Karpas-422 (cell line): ENCODE measurements at regions not wholly inside any gene's neighbourhood (a gene's known extent, or its start where the extent isn't known, plus 50 kb on each side); places are given as distances from the start of the nearest gene placed in this dataset.

Source experiments
- DNase-seq: peaks from one replicate; pipeline ENCODE4 v3.0.0-alpha.2; 2015
- H2AFZ ChIP-seq: fragments of 200-600 bp; sonication (generic); 2 replicates; pipeline ENCODE4 v1.6.1; 2014; ENCODE audit warnings: antibody characterized with exemption, low read length, mixed read lengths
- H3K27ac ChIP-seq: fragments of 200-600 bp; sonication (generic); 2 replicates; pipeline ENCODE4 v1.5.1; 2014; ENCODE audit warnings: mild to moderate bottlenecking, low read length, moderate library complexity
- H3K27me3 ChIP-seq: fragments of 200-600 bp; sonication (generic); 2 replicates; pipeline ENCODE4 v1.6.1; 2014; ENCODE audit warnings: low read length, mixed read lengths
- H3K36me3 ChIP-seq: fragments of 200-600 bp; sonication (generic); 2 replicates; pipeline ENCODE4 v1.6.1; 2014; ENCODE audit warnings: low read length, mixed read lengths; ENCODE audit not compliant: insufficient read depth
- H3K4me1 ChIP-seq: fragments of 200-600 bp; sonication (generic); 2 replicates; pipeline ENCODE4 v1.6.1; 2014; ENCODE audit warnings: mild to moderate bottlenecking, low read length, mixed read lengths
- H3K4me2 ChIP-seq: fragments of 200-600 bp; sonication (generic); 2 replicates; pipeline ENCODE4 v1.6.1; 2014; ENCODE audit warnings: low read length, low read depth, mild to moderate bottlenecking; ENCODE audit not compliant: poor library complexity, severe bottlenecking
- H3K4me3 ChIP-seq: fragments of 200-600 bp; sonication (generic); 2 replicates; pipeline ENCODE4 v1.5.1; 2014; ENCODE audit warnings: mild to moderate bottlenecking, antibody characterized with exemption, low read length, mixed read lengths
- H3K79me2 ChIP-seq: fragments of 200-600 bp; sonication (generic); 2 replicates; pipeline ENCODE4 v1.6.1; 2014; ENCODE audit warnings: mild to moderate bottlenecking, low read length, mixed read lengths
- H3K9ac ChIP-seq: fragments of 200-600 bp; sonication (generic); 2 replicates; pipeline ENCODE4 v1.6.0; 2014; ENCODE audit warnings: low read length
- H3K9me2 ChIP-seq: fragments of 200-600 bp; sonication (generic), shearing (Covaris generic); replicated peaks from 2 replicates; pipeline ENCODE4 v1.6.0; 2014; ENCODE audit warnings: mild to moderate bottlenecking, low read length, moderate library complexity; ENCODE audit not compliant: insufficient read depth
- H3K9me3 ChIP-seq: fragments of 300-700, 200-600 bp; sonication (generic); 2 replicates; pipeline ENCODE4 v1.6.1; 2014; ENCODE audit warnings: low read length, mixed read lengths
- H4K20me1 ChIP-seq: fragments of 200-600 bp; sonication (generic); 2 replicates; pipeline ENCODE4 v1.6.1; 2014; ENCODE audit warnings: mild to moderate bottlenecking, antibody characterized with exemption, low read length, low read depth; ENCODE audit not compliant: insufficient read depth

- no peak overlapping the region for H3K4me3 ChIP-seq
- no peaks in the 10 kb centered on the region for H3K9me2 ChIP-seq
- no peak overlapping the region for H3K27ac ChIP-seq
- no peak overlapping the region for H3K9ac ChIP-seq
- H3K79me2 ChIP-seq, result no peaks in the 10 kb centered on the region
- no peak for DNase-seq
- H3K9me3 ChIP-seq, result 0 out of 2 replicates have a peak, but pooled peaks cover 9% of the 10 kb centered on the region
- H4K20me1 ChIP-seq, result no peaks in the 10 kb centered on the region
- peaks cover 4% of the 10 kb centered on the region; the same call in 1 of the 2 replicates for H3K27me3 ChIP-seq
- H3K4me1 ChIP-seq, result no peaks in the 10 kb centered on the region
- no peak overlapping the region for H2AFZ ChIP-seq
- H3K36me3 ChIP-seq, result no peaks in the 10 kb centered on the region
- H3K4me2 ChIP-seq, result no peak overlapping the region
Observed at GRCh38 chr3:34444137-34444536, 645.7 kb downstream of the PDCD6IP start.

GRCh38 chr3:34449305-34449704 lies 650.9 kb downstream of the PDCD6IP start:
- Histone ChIP-seq H4K20me1 (no peaks in the 10 kb centered on the region), H3K79me2 (no peaks in the 10 kb centered on the region), H3K27ac (no peak overlapping the region), H2AFZ (no peak overlapping the region), H3K9me3 (0 out of 2 replicates have a peak, but pooled peaks cover 1% of the 10 kb centered on the region), H3K9ac (no peak overlapping the region), H3K9me2 (no peaks in the 10 kb centered on the region), H3K27me3 (peaks cover 4% of the 10 kb centered on the region; the same call in 1 of the 2 replicates), H3K4me1 (no peaks in the 10 kb centered on the region), H3K4me2 (no peak overlapping the region), H3K36me3 (no peaks in the 10 kb centered on the region), H3K4me3 (no peak overlapping the region)
- DNase-seq, result no peak

DNA sequence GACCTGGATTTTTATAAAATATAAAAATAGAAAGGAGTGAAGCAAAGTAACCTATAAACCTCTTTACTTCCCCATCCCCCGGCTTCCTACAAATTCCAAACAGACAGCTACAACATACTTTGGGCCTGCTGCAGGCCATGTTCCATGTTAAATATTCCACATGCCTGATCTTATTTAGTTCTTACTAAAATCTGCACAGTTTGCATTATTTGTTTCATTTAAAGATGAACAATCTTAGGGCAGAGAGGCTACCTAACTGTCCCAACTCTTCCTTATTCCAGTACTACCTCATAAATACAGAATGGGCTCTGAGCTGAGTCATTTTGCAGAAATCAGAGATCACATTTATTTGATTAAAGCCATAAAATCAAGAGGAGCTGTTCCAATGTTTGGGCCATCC lies 665.0 kb downstream of the PDCD6IP start:
- no peak overlapping the region for H3K27ac ChIP-seq
- H3K9ac ChIP-seq, result no peak overlapping the region
- H3K4me1 ChIP-seq, result no peaks in the 10 kb centered on the region
- H3K36me3 ChIP-seq, result no peaks in the 10 kb centered on the region
- no peak for DNase-seq
- no peaks in the 10 kb centered on the region for H3K9me2 ChIP-seq
- no peaks in the 10 kb centered on the region for H3K27me3 ChIP-seq
- H2AFZ ChIP-seq, result no peak overlapping the region
- H3K4me3 ChIP-seq, result no peak overlapping the region
- H3K4me2 ChIP-seq, result no peak overlapping the region
- peaks cover 10% of the 10 kb centered on the region; the same call in 1 of the 2 replicates for H3K9me3 ChIP-seq
- H3K79me2 ChIP-seq, result no peaks in the 10 kb centered on the region
- no peaks in the 10 kb centered on the region for H4K20me1 ChIP-seq

GRCh38 chr3:34464646-34465045 lies 666.2 kb downstream of the PDCD6IP start:
- no peak overlapping the region for H3K9ac ChIP-seq
- H3K4me1 ChIP-seq, result no peaks in the 10 kb centered on the region
- H3K36me3 ChIP-seq, result no peaks in the 10 kb centered on the region
- H3K79me2 ChIP-seq, result no peaks in the 10 kb centered on the region
- DNase-seq, result no peak
- no peaks in the 10 kb centered on the region for H3K9me2 ChIP-seq
- H3K27ac ChIP-seq, result no peak overlapping the region
- no peak overlapping the region for H3K4me3 ChIP-seq
- H3K4me2 ChIP-seq, result no peak overlapping the region
- H2AFZ ChIP-seq, result no peak overlapping the region
- H4K20me1 ChIP-seq, result no peaks in the 10 kb centered on the region
- H3K9me3 ChIP-seq, result no peaks in the 10 kb centered on the region
- H3K27me3 ChIP-seq, result no peaks in the 10 kb centered on the region

DNA sequence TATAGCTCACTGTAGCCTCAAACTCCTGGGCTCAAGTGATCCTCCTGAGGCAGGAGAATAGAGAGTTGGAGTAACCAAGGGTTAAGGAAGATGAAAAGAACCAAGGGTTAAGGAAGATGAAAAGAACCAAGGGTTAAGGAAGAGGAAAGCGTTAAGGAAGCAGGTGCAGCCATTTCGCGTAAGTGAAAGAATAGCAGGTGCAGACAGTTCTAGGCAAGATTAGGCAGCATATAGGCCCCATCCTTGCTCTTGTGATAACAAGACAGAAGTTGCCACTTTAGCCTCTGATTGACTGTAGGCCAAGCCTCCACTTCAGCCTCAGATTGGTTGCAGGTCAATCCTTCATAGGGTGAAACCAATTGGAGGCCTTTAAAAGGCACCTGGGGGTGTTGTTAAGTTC lies 677.4 kb downstream of the PDCD6IP start:
- Histone ChIP-seq H3K4me3 (no peak overlapping the region), H3K79me2 (no peaks in the 10 kb centered on the region), H4K20me1 (no peaks in the 10 kb centered on the region), H3K9me3 (no peaks in the 10 kb centered on the region), H3K9me2 (no peaks in the 10 kb centered on the region), H2AFZ (no peak overlapping the region), H3K4me2 (no peak overlapping the region), H3K27me3 (no peaks in the 10 kb centered on the region), H3K9ac (no peak overlapping the region), H3K27ac (no peak overlapping the region), H3K4me1 (no peaks in the 10 kb centered on the region), H3K36me3 (no peaks in the 10 kb centered on the region)
- no peak for DNase-seq

DNA sequence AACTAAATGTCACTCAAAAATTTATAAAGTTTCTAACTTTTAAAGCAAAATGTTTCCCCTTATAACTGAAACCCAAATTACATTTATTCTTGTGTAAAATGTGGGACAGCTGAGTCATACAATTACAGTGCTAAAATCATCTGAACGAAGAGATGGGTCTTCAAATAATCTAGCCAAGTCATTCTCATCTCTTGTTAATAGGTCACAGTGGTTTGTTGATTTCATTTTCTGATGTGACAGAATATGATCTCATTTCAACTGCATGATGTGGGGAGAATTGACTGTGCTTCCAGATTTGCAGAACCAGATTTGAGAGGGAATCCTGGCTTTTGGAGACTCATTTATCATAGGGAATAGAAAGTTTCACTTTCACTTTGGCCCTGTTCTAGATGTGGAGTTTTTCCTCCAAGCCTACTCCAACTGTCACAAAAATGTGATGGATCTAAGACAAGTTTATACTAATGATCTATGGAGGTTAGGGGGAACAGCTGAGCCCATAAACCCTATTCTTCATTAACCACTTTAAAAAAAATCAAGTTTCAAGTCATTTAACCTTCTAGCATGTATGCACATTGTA lies 685.0 kb downstream of the PDCD6IP start:
- H3K4me2 ChIP-seq, result no peak overlapping the region
- no peaks in the 10 kb centered on the region for H3K9me2 ChIP-seq
- DNase-seq, result no peak
- H4K20me1 ChIP-seq, result no peaks in the 10 kb centered on the region
- H2AFZ ChIP-seq, result no peak overlapping the region
- no peaks in the 10 kb centered on the region for H3K9me3 ChIP-seq
- no peaks in the 10 kb centered on the region for H3K27me3 ChIP-seq
- no peak overlapping the region for H3K4me3 ChIP-seq
- no peak overlapping the region for H3K9ac ChIP-seq
- H3K36me3 ChIP-seq, result no peaks in the 10 kb centered on the region
- H3K79me2 ChIP-seq, result no peaks in the 10 kb centered on the region
- no peaks in the 10 kb centered on the region for H3K4me1 ChIP-seq
- H3K27ac ChIP-seq, result no peak overlapping the region

GRCh38 chr3:34504366-34504765 lies 705.9 kb downstream of the PDCD6IP start:
- Histone ChIP-seq H3K27me3 (no peaks in the 10 kb centered on the region), H3K27ac (no peak overlapping the region), H4K20me1 (no peaks in the 10 kb centered on the region), H3K4me3 (no peak overlapping the region), H3K4me2 (peak overlapping the region; percentile 31), H3K36me3 (no peaks in the 10 kb centered on the region), H3K9ac (no peak overlapping the region), H3K9me2 (no peaks in the 10 kb centered on the region), H3K9me3 (no peaks in the 10 kb centered on the region), H3K4me1 (peaks cover 14% of the 10 kb centered on the region), H2AFZ (no peak overlapping the region), H3K79me2 (no peaks in the 10 kb centered on the region)
- no peak for DNase-seq

- DNase-seq, result no peak
Observed at GRCh38 chr3:34504775-34505174, 706.3 kb downstream of the PDCD6IP start.

More at GRCh38 chr3:34504775-34505174, 706.3 kb downstream of the PDCD6IP start:
- no peak overlapping the region for H3K4me2 ChIP-seq
- H3K4me1 ChIP-seq, result peaks cover 14% of the 10 kb centered on the region
- no peaks in the 10 kb centered on the region for H3K9me2 ChIP-seq
- no peak overlapping the region for H3K4me3 ChIP-seq
- no peaks in the 10 kb centered on the region for H3K36me3 ChIP-seq
- no peaks in the 10 kb centered on the region for H3K79me2 ChIP-seq
- no peaks in the 10 kb centered on the region for H3K27me3 ChIP-seq
- no peak overlapping the region for H3K27ac ChIP-seq
- no peak overlapping the region for H3K9ac ChIP-seq
- no peaks in the 10 kb centered on the region for H3K9me3 ChIP-seq
- no peaks in the 10 kb centered on the region for H4K20me1 ChIP-seq
- no peak overlapping the region for H2AFZ ChIP-seq
